Kidney (tissue), 13 donors: ENCODE measurements at regions not wholly inside any gene's neighbourhood (a gene's known extent, or its start where the extent isn't known, plus 50 kb on each side); places are given as distances from the start of the nearest gene placed in this dataset.

Experiments used
- DNase-seq, 5 donors: peaks; one replicate each; pipeline ENCODE4 v3.0.0-alpha.2; 2013 to 2020
- FAIRE-seq: peaks from 2 replicates; lab custom pipeline; 2012; peaks lifted over from hg19 to GRCh38; lab: Jason Lieb, UNC
- H3K27ac ChIP-seq, 2 donors: one replicate each; pipeline ENCODE4 v1.7.0; 2013; ENCODE audit warnings: low read depth in 2 of 2, low read length in 2 of 2, inconsistent platforms in 1 of 2
- H3K27me3 ChIP-seq: one replicate; pipeline ENCODE4 v1.7.1; 2013; ENCODE audit warnings: low read length, inconsistent platforms; ENCODE audit not compliant: control insufficient read depth, insufficient read depth
- H3K36me3 ChIP-seq, 3 donors: one replicate each; pipeline versions ENCODE4 v1.7.0 to v1.7.1; 2013; ENCODE audit warnings: low read length in 3 of 3, control low read depth in 1 of 3, inconsistent platforms in 1 of 3; ENCODE audit not compliant: insufficient read depth in 3 of 3, control insufficient read depth in 2 of 3
- H3K4me1 ChIP-seq, 3 donors: one replicate each; pipeline versions ENCODE4 v1.7.0 to v1.7.1; 2013; ENCODE audit warnings: low read length in 3 of 3, inconsistent platforms in 1 of 3, low read depth in 1 of 3; ENCODE audit not compliant: control insufficient read depth in 2 of 3, insufficient read depth in 2 of 3
- H3K4me3 ChIP-seq, 3 donors: one replicate each; pipeline versions ENCODE4 v1.7.0 to v1.8.1; 2013; ENCODE audit warnings: low read length in 3 of 3, control low read depth in 1 of 3, inconsistent platforms in 1 of 3
- H3K9ac ChIP-seq, 3 donors: one replicate each; pipeline versions ENCODE4 v1.7.0 to v1.7.1; 2013; ENCODE audit warnings: low read length in 3 of 3, control low read depth in 1 of 3, inconsistent platforms in 1 of 3
- H3K9me3 ChIP-seq, 3 donors: one replicate each; pipeline versions ENCODE4 v1.7.0 to v1.7.1; 2013; ENCODE audit warnings: low read length in 3 of 3, control low read depth in 1 of 3, inconsistent platforms in 1 of 3; ENCODE audit not compliant: control insufficient read depth in 2 of 3, insufficient read depth in 1 of 3
- CTCF ChIP-seq: IDR thresholded peaks from 3 replicates; pipeline ENCODE4 v1.5.1; 2012; ENCODE audit warnings: mild to moderate bottlenecking, moderate library complexity, borderline replicate concordance; ENCODE audit not compliant: insufficient read depth; ENCODE audit errors: extremely low read depth
- intact Hi-C: fragments of 100-400 bp; cut with DNase I; formaldehyde crosslinking; loops from one replicate; pipeline ENCODE4 v1.11.1; 2022
- donor health status: control.
- donor health status: control.
- donor health status: control.
- donor health status: control.
- donor health status: control.
- donor health status: DM: yes; HTN: yes; CAD: no.
- donor health status: Normal renal cell carcinoma (clear cell type).

- intact Hi-C loops = no loop called here
- FAIRE-seq = no peak
- Histone ChIP-seq H3K27ac (no peak overlapping the region), H3K9me3 (peaks cover 0 to 2% (median 0%) of the 10 kb centered on the region in 3 donors), H3K9ac (no peak overlapping the region), H3K36me3 (no peaks in the 10 kb centered on the region), H3K4me3 (no peak overlapping the region), H3K27me3 (no peaks in the 10 kb centered on the region), H3K4me1 (no peaks in the 10 kb centered on the region)
- no peak for DNase-seq
- no peak for TF ChIP-seq CTCF
Measured at GRCh38 chr12:114221957-114222630, 183.8 kb downstream of the TBX5 start.

GRCh38 chr12:114221136-114221833 is 184.7 kb downstream of the TBX5 start:
- H3K27ac ChIP-seq = no peak overlapping the region
- H3K4me3 ChIP-seq = no peak overlapping the region
- intact Hi-C loops = no loop called here
- no peak for DNase-seq
- peaks cover 0 to 4% (median 0%) of the 10 kb centered on the region in 3 donors for H3K9me3 ChIP-seq
- H3K27me3 ChIP-seq = no peaks in the 10 kb centered on the region
- no peak for TF ChIP-seq CTCF
- H3K36me3 ChIP-seq = no peaks in the 10 kb centered on the region
- FAIRE-seq = no peak
- H3K9ac ChIP-seq = no peak overlapping the region
- H3K4me1 ChIP-seq = no peaks in the 10 kb centered on the region

- Histone ChIP-seq H3K9me3 (peaks cover 0 to 4% (median 0%) of the 10 kb centered on the region in 3 donors), H3K27me3 (no peaks in the 10 kb centered on the region), H3K4me3 (no peak overlapping the region), H3K36me3 (no peaks in the 10 kb centered on the region), H3K27ac (no peak overlapping the region), H3K9ac (no peak overlapping the region), H3K4me1 (no peaks in the 10 kb centered on the region)
- intact Hi-C loops = no loop called here
- no peak for TF ChIP-seq CTCF
- DNase-seq = no peak
- FAIRE-seq = no peak
Measured at GRCh38 chr12:114220311-114220710, 185.6 kb downstream of the TBX5 start.
